Heart left ventricle (tissue), 16 donors: ENCODE measurements at regions not wholly inside any gene's neighbourhood (a gene's known extent, or its start where the extent isn't known, plus 50 kb on each side); places are given as distances from the start of the nearest gene placed in this dataset.

ENCODE experiments used
- ATAC-seq, 4 donors: fragments of 200-7000 bp; cut with Tn5 transposase; one replicate each; pipeline ENCODE4 v1.9.1; 2020 to 2022; ENCODE audit warnings: moderate library complexity in 4 of 4, mild to moderate bottlenecking in 3 of 4, moderate number of reproducible peaks in 1 of 4
- DNase-seq, 5 donors: peaks; one replicate each; pipeline ENCODE4 v3.0.0-alpha.2; 2020
- H3K27ac ChIP-seq, 12 donors: fragments of 200-600 bp; sonication (generic) in 4 of 12; one replicate each; pipeline versions ENCODE4 v1.5.0 to v1.8.0; 2016 to 2022; ENCODE audit warnings: mild to moderate bottlenecking in 2 of 12
- H3K27me3 ChIP-seq, 9 donors: fragments of 200-600 bp; sonication (generic) in 2 of 9; one replicate each; pipeline versions ENCODE4 v1.5.1 to v1.8.0; 2016 to 2022; ENCODE audit warnings: mild to moderate bottlenecking in 3 of 9
- H3K36me3 ChIP-seq, 9 donors: fragments of 200-600 bp; sonication (generic) in 2 of 9; one replicate each; pipeline versions ENCODE4 v1.5.0 to v1.8.0; 2018 to 2022; ENCODE audit warnings: mild to moderate bottlenecking in 2 of 9
- H3K4me1 ChIP-seq, 12 donors: fragments of 200-600 bp; sonication (generic) in 4 of 12; one replicate each; pipeline versions ENCODE4 v1.5.0 to v1.8.0; 2016 to 2022; ENCODE audit warnings: mild to moderate bottlenecking in 3 of 12
- H3K4me3 ChIP-seq, 12 donors: fragments of 200-600 bp; sonication (generic) in 4 of 12; one replicate each; pipeline versions ENCODE4 v1.5.0 to v1.8.0; 2017 to 2022; ENCODE audit warnings: mild to moderate bottlenecking in 9 of 12, moderate library complexity in 4 of 12
- H3K9me3 ChIP-seq, 12 donors: fragments of 200-600 bp; sonication (generic) in 4 of 12; one replicate each; pipeline versions ENCODE4 v1.5.0 to v1.8.0; 2016 to 2022; ENCODE audit warnings: mild to moderate bottlenecking in 1 of 12
- CTCF ChIP-seq, 12 donors: fragments of 200-600 bp; sonication (generic) in 4 of 12; IDR thresholded peaks; one replicate each; pipeline versions ENCODE4 v1.5.0 to v1.8.0; 2018 to 2022; ENCODE audit warnings: antibody characterized with exemption in 12 of 12, mild to moderate bottlenecking in 5 of 12
- POLR2A ChIP-seq, 2 donors: fragments of 450-650 bp; IDR thresholded peaks; one replicate each; pipeline ENCODE4 v1.6.1; 2017; ENCODE audit warnings: antibody characterized with exemption in 2 of 2, mild to moderate bottlenecking in 2 of 2, moderate library complexity in 2 of 2
- WGBS, 4 donors: extraction: QIAGEN DNeasy Blood & Tissue Kit in 2 of 4; methylation state at CpG; one replicate each; pipeline versions ENCODE4 v1.1.5 to v1.1.7; 2013 to 2018; 5-methylcytosine and 5-hydroxymethylcytosine counted together
- intact Hi-C, 10 donors: fragments of 100-400 bp; cut with DNase I; formaldehyde crosslinking; loops; one replicate each; pipeline versions ENCODE4 v1.11.1 to v1.14.2; 2022
- donor health status: ischemic (EF 13 %, LVEDD 7.1; RV severe dilation, severe dysfunction).
- donor health status: healthy with polysubstance abuse.
- donor health status: DM: no; HTN: yes; CAD: no.
- donor health status: DM: no; HTN: no; CAD: no.
- donor health status: ischemic (EF 25% LVEDD 6.9; RV normal size, moderate dysfunction).
- donor health status: ischemic (EF 25% LVEDD 5.7; RV mildly dilated, moderate dysfunction).
- donor health status: healthy.
- donor health status: DM: yes; HTN: yes; CAD: no.
- donor health status: ischemic (EF 35%, LVEDD 5.7; RV mildly dilated, moderate dysfunction).
- donor health status: nonischemic (EF 11% LVEDD 7.7; RV severe dilation, severe dysfunction).
- donor health status: DM: yes; HTN: yes; CAD: no.
- donor health status: PGD.
- donor health status: ischemic (EF 29% LVEDD 5.4; RV normal size, mild dysfunction).
- donor health status: nonischemic (EF 23%, LVEDD 6.1; RV moderate dilation, normal function).

GRCh38 chr11:42591841-42592240 is 720.0 kb upstream of the API5 start:
- 71 to 88% (median 87%) methylated on average over 2 of the region's 2 CpGs for WGBS, 4 donors
- H3K27me3 ChIP-seq = no peaks in the 10 kb centered on the region
- DNase-seq (no peak), ATAC-seq (no peak)
- H3K36me3 ChIP-seq = no peaks in the 10 kb centered on the region
- H3K4me3 ChIP-seq = no peak overlapping the region
- TF ChIP-seq CTCF (IDR thresholded peaks at IDR 0.05) = no peak
- no peak for TF ChIP-seq POLR2A (IDR thresholded peaks at IDR 0.05)
- H3K9me3 ChIP-seq = no peaks in the 10 kb centered on the region
- no peak overlapping the region for H3K27ac ChIP-seq
- H3K4me1 ChIP-seq = no peaks in the 10 kb centered on the region
- intact Hi-C loops = no loop called here

- 77 to 84% (median 77%) methylated on average over 2 of the region's 2 CpGs for WGBS, 4 donors
- Histone ChIP-seq H3K4me1 (no peaks in the 10 kb centered on the region), H3K36me3 (no peaks in the 10 kb centered on the region), H3K27me3 (no peaks in the 10 kb centered on the region), H3K9me3 (no peaks in the 10 kb centered on the region), H3K4me3 (no peak overlapping the region), H3K27ac (no peak overlapping the region)
- intact Hi-C loops = no loop called here
- DNase-seq (no peak), ATAC-seq (no peak)
- no peak for TF ChIP-seq POLR2A (IDR thresholded peaks at IDR 0.05)
- no peak for TF ChIP-seq CTCF (IDR thresholded peaks at IDR 0.05)
Measured at GRCh38 chr11:42593441-42593840, 718.4 kb upstream of the API5 start.

GRCh38 chr11:42595876-42596275 is 715.9 kb upstream of the API5 start:
- 16 to 22% (median 20%) methylated on average over 2 of the region's 2 CpGs for WGBS, 4 donors
- H3K9me3 ChIP-seq = no peaks in the 10 kb centered on the region

GRCh38 chr11:42596576-42597145 is 715.1 kb upstream of the API5 start:
- DNase-seq = no peak
- no peak overlapping the region for H3K4me3 ChIP-seq
- WGBS, 4 donors = 57 to 76% (median 70%) methylated on average over 7 of the region's 7 CpGs
- no peak for ATAC-seq
- H3K36me3 ChIP-seq = no peaks in the 10 kb centered on the region
- no peak overlapping the region for H3K27ac ChIP-seq
- TF ChIP-seq POLR2A (IDR thresholded peaks at IDR 0.05) = no peak
- no peak for TF ChIP-seq CTCF (IDR thresholded peaks at IDR 0.05)
- intact Hi-C loops = no loop called here
- no peaks in the 10 kb centered on the region for H3K27me3 ChIP-seq
- no peaks in the 10 kb centered on the region for H3K4me1 ChIP-seq
- no peaks in the 10 kb centered on the region for H3K9me3 ChIP-seq

More at GRCh38 chr11:42595876-42596275, 715.9 kb upstream of the API5 start:
- ATAC-seq (no peak), DNase-seq (no peak)
- Histone ChIP-seq H3K27me3 (no peaks in the 10 kb centered on the region), H3K4me3 (no peak overlapping the region), H3K36me3 (no peaks in the 10 kb centered on the region), H3K4me1 (no peaks in the 10 kb centered on the region), H3K27ac (no peak overlapping the region)
- intact Hi-C loops = no loop called here
- TF ChIP-seq CTCF (IDR thresholded peaks at IDR 0.05) (no peak), POLR2A (IDR thresholded peaks at IDR 0.05) (no peak)
